Activated CD4-positive, alpha-beta memory T cell treated with anti-CD3 and anti-CD28 coated beads, Interleukin-2, amount 10 ng/mL, durations not matched to agents 7 days and 5 days (primary cell): ENCODE measurements at regions not wholly inside any gene's neighbourhood (a gene's known extent, or its start where the extent isn't known, plus 50 kb on each side); places are given as distances from the start of the nearest gene placed in this dataset.

ENCODE experiments used
- CTCF ChIA-PET: fragments of 350-600 bp; sonication (Branson Sonifier 250); formaldehyde crosslinking; loops from one replicate; lab custom pipeline; 2021; ENCODE audit warnings: antibody characterized with exemption, inconsistent platforms; lab: Charles Lee
- POLR2A ChIA-PET: fragments of 350-600 bp; sonication (Branson Sonifier 250); formaldehyde crosslinking; loops from one replicate; lab custom pipeline; 2021; ENCODE audit warnings: antibody characterized with exemption; lab: Charles Lee
- DNase-seq: peaks from one replicate; pipeline ENCODE4 v3.0.0-alpha.2; 2020
- H3K27ac Mint-ChIP-seq: one replicate; pipeline ENCODE4 v1.8.0; 2021; ENCODE audit warnings: mild to moderate bottlenecking, mixed read lengths
- H3K27me3 Mint-ChIP-seq: one replicate; pipeline ENCODE4 v1.8.0; 2021; ENCODE audit warnings: mixed read lengths
- H3K36me3 Mint-ChIP-seq: one replicate; pipeline ENCODE4 v1.8.0; 2021; ENCODE audit warnings: low read depth, mixed read lengths
- H3K4me1 Mint-ChIP-seq: one replicate; pipeline ENCODE4 v1.8.0; 2021; ENCODE audit warnings: mixed read lengths
- H3K4me3 Mint-ChIP-seq: one replicate; pipeline ENCODE4 v1.8.0; 2021; ENCODE audit warnings: mild to moderate bottlenecking, mixed read lengths
- H3K9me3 Mint-ChIP-seq: one replicate; pipeline ENCODE4 v1.8.0; 2021; ENCODE audit warnings: mixed read lengths

DNA sequence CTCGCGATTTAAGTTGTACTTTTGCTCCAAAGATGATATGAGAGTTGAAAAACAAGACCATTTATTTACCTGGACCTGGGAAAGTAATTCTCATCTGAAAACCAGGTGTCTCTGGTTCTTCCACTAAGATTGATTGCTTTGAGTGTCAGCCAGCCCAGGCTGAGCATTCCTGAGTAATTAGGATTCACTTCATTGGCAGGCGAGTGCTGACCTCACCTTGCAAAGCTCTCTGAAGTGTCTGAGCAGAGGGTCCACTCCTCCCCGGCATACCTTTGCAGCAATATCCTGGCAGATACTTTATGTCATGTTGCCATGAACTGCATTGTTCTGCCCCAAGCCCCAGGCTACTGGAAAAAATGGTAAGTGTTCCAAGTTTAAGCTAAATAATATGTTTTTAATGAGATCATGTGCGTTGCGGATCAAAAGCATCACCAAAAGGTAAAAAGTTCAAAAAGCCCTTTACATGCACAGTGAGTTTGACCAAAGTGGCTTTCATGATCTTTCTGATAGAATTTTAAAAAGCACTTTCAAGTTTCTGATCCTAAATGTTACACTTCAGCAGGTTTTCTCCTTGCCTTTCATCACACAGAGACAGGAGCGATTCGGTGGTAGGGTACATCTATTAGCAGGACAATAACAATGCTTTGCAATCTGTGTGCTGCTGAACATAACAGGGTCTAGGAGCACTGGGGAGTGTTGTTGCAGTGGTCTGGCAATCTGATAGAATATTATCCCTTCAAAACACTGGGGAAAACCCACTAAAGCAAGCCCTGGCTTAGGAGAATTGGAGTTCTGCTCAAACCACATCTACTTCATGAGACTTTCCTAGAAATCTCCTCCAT lies 127.8 kb upstream of the EEF1E1 start:
- Mint-ChIP-seq H3K9me3 (no peaks in the 10 kb centered on the region), H3K36me3 (no peaks in the 10 kb centered on the region), H3K27me3 (no peaks in the 10 kb centered on the region), H3K4me1 (no peaks in the 10 kb centered on the region), H3K4me3 (no peak overlapping the region), H3K27ac (no peak overlapping the region)
- ChIA-PET CTCF (no interaction called here), POLR2A (no interaction called here)
- no peak for DNase-seq

DNA sequence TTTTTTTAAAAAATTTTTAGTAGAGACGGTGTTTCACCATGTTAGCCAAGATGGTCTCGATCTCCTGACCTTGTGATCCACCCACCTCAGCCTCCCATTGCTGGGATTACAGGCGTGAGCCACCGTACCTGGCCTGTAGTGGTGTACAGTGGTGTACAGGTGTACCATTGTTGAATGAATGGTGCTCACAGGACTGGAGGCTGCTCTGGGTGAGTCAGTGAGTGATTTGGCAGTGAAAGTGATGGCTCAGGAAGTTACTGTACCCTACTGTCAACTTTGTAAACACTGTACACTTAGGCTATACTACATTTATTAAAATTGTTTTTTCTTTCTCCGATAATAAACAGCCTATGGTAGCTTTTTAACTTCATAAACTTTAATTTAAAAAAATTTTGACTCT lies 122.8 kb upstream of the EEF1E1 start:
- no peak for DNase-seq
- Mint-ChIP-seq H3K9me3 (no peaks in the 10 kb centered on the region), H3K27me3 (no peaks in the 10 kb centered on the region), H3K4me1 (no peaks in the 10 kb centered on the region), H3K36me3 (no peaks in the 10 kb centered on the region), H3K4me3 (no peak overlapping the region), H3K27ac (no peak overlapping the region)
- CTCF ChIA-PET = no interaction called here
- POLR2A ChIA-PET = no interaction called here

DNA sequence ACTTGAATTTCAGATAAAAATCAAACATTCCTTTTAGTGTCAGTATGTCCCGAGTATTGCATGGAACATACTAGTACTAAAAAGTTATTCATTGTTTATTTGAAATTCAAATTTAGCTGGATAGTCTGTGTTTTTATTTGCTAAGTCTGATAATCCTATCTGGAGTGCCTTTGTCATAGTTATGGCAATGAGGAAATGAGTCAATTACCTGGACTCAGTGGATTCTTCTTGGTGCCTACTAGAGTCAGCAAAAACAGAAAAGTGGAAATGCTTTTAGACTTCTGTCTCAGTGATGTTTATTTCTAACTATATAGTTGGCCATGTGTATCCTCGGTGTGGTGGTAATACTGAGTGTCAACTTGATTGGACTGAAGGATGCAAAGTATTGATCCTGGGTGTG lies 121.3 kb upstream of the EEF1E1 start:
- ChIA-PET CTCF (no interaction called here), POLR2A (no interaction called here)
- no peaks in the 10 kb centered on the region for H3K9me3 Mint-ChIP-seq
- no peaks in the 10 kb centered on the region for H3K4me1 Mint-ChIP-seq
- no peaks in the 10 kb centered on the region for H3K27me3 Mint-ChIP-seq
- no peak for DNase-seq
- no peak overlapping the region for H3K27ac Mint-ChIP-seq
- no peak overlapping the region for H3K4me3 Mint-ChIP-seq
- no peaks in the 10 kb centered on the region for H3K36me3 Mint-ChIP-seq

DNA sequence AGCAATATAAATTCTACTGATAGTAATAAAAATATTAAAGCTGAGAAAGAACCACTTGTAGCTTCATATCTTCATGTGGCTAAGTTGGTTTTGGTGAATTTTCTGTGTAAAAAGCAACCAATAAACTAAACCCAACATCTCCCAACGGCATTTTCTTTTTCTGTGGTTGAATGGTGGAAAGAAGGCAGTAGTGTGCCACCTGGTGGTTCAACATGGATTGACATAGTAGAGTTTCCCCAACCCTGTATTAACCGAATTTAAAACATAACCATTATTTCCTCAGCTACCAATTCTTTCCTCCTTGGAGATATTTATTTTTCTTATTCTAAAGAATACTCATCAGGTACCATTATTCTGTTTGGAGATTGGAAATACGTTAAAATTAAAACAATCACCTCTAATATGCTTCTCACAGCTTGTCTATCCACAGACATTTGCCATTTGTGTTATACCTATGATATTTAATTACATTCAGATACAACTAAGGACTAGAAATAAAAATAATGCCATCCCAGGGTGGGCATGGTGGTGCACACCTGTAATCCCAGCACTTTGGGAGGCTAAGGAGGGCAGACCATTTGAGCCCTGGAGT lies 117.1 kb upstream of the EEF1E1 start:
- ChIA-PET CTCF (interaction anchor here (0.6 to 5.5 kb wide), 19 partner anchors 9 to 711 kb away, joined by 3 to 82 read pairs (median 4); partner anchors contain the start of genes BMP6 and EEF1E1), POLR2A (no interaction called here)
- DNase-seq = peak; percentile 28
- H3K4me3 Mint-ChIP-seq = no peak overlapping the region
- H3K4me1 Mint-ChIP-seq = no peaks in the 10 kb centered on the region
- no peaks in the 10 kb centered on the region for H3K36me3 Mint-ChIP-seq
- H3K9me3 Mint-ChIP-seq = no peaks in the 10 kb centered on the region
- no peak overlapping the region for H3K27ac Mint-ChIP-seq
- no peaks in the 10 kb centered on the region for H3K27me3 Mint-ChIP-seq

DNA sequence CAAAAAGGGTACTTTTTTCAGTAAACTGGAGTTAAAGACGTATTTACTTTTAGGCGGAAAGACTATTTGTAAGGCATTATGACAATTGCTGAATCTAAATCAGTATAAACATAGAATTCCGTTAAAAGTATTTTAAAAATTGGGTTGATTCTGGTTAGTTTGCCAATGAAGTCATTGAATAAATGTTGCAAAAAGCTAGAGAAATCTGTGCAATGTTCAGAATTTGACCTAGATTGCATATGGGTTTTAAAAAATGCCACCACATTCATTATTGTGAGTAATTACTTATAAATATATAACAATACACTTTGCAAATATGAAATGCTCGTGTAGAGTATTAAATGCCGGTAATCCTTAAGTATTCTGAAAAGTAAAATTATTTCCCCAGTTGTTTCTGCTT lies 116.5 kb upstream of the EEF1E1 start:
- ChIA-PET POLR2A (no interaction called here), CTCF (interaction anchor here (0.6 to 5.5 kb wide), 18 partner anchors 9 to 711 kb away, joined by 3 to 82 read pairs (median 4); partner anchors contain the start of genes BMP6 and EEF1E1)
- no peak overlapping the region for H3K27ac Mint-ChIP-seq
- no peaks in the 10 kb centered on the region for H3K27me3 Mint-ChIP-seq
- H3K9me3 Mint-ChIP-seq = no peaks in the 10 kb centered on the region
- H3K4me3 Mint-ChIP-seq = no peak overlapping the region
- no peaks in the 10 kb centered on the region for H3K4me1 Mint-ChIP-seq
- DNase-seq = no peak
- no peaks in the 10 kb centered on the region for H3K36me3 Mint-ChIP-seq

DNA sequence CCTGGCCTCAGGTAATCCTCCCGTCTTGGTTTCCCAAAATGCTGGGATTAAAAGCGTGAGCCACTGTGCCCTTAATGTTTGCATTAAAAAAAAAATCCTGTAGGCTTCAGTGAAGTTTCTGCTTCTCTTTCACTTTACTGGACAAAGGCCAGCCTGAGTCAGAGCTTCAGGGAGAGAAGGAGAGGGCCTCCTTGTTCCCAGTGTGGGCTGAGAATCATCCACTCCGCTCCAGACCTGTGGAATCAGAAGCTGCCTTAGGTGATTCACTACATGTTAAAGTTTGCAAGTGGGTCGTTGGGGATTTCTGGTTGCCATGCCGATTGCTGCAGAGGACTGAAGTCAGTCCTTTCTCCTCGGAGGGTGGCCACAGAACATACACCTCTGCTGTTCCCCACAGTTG lies 113.3 kb upstream of the EEF1E1 start:
- no peaks in the 10 kb centered on the region for H3K27me3 Mint-ChIP-seq
- ChIA-PET CTCF (no interaction called here), POLR2A (no interaction called here)
- no peak for DNase-seq
- H3K36me3 Mint-ChIP-seq = no peaks in the 10 kb centered on the region
- H3K4me1 Mint-ChIP-seq = no peaks in the 10 kb centered on the region
- no peak overlapping the region for H3K27ac Mint-ChIP-seq
- no peak overlapping the region for H3K4me3 Mint-ChIP-seq
- H3K9me3 Mint-ChIP-seq = no peaks in the 10 kb centered on the region

DNA sequence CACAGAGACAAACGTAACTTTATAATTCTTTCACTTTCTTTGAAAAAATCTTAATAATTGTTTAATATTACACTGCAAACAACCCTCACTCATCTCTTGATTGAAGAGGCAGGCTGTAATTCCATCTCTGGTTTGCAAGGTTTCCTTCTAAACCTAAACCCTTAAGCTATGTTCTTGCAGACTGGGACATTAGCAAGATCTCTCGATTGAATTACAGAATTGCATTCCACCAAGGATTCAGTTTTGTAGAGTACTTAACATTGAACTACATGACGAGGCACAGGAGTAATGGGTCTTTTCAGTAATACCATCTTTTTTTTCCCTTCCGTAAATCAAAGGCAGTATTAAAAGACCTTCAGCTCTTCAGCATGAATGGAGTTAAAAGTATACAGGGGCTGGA lies 111.6 kb upstream of the EEF1E1 start:
- H3K27ac Mint-ChIP-seq = no peak overlapping the region
- H3K27me3 Mint-ChIP-seq = no peaks in the 10 kb centered on the region
- no peaks in the 10 kb centered on the region for H3K9me3 Mint-ChIP-seq
- no peaks in the 10 kb centered on the region for H3K36me3 Mint-ChIP-seq
- ChIA-PET CTCF (no interaction called here), POLR2A (no interaction called here)
- no peak for DNase-seq
- no peak overlapping the region for H3K4me3 Mint-ChIP-seq
- no peaks in the 10 kb centered on the region for H3K4me1 Mint-ChIP-seq

DNA sequence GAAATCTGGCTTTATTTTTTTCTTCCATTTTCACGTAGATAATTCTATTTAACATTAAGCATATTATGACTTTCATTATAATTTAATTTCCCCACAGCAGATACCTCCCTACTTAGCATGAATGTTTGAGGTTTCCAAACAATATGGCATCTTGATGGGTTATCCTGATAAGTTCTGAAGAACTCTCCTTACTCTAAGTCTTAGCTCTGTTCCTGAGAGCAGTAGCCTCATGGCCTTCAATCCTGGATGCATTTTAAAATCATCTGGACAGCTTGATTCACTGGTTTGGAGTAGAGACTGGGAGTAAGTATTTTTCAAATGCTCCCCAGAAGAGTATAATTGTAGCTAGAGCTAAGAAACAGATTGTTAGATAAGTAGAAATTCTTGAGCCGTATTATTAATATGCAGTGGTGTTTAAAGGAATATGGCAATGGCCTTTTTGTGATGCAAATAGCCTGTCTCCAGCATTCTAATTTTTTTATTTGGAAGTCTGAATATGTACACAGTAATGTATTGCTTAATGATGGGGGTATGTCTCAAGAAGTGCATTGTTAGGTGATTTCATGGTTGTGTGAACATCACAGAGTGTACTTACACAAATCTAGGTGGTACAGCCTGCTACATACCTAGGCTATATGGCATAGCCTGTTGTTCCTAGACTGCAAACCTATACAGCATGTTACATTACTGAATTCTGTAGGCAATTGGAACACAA lies 110.5 kb upstream of the EEF1E1 start:
- Mint-ChIP-seq H3K9me3 (no peaks in the 10 kb centered on the region), H3K27ac (no peak overlapping the region), H3K27me3 (peaks cover 1% of the 10 kb centered on the region), H3K4me1 (no peaks in the 10 kb centered on the region), H3K4me3 (no peak overlapping the region), H3K36me3 (no peaks in the 10 kb centered on the region)
- no peak for DNase-seq
- ChIA-PET POLR2A (no interaction called here), CTCF (no interaction called here)

DNA sequence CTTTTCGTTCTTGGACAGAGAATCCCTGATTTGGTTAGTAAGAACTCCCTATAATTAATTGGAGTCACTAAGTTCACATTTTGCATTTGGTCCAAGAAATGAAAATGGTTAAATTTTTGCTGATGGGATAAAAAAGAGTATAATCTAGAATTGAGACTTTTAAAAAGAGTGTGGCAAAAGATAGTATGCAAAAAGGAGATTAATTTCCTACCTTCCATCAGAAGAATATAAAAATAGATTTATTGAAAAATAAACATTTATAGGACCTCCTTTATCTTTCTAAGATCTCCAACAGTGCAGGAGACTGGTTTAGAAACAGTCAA lies 105.5 kb upstream of the EEF1E1 start:
- no peaks in the 10 kb centered on the region for H3K9me3 Mint-ChIP-seq
- no peak overlapping the region for H3K4me3 Mint-ChIP-seq
- H3K27me3 Mint-ChIP-seq = peaks cover 4% of the 10 kb centered on the region
- no peaks in the 10 kb centered on the region for H3K4me1 Mint-ChIP-seq
- H3K36me3 Mint-ChIP-seq = no peaks in the 10 kb centered on the region
- ChIA-PET POLR2A (no interaction called here), CTCF (no interaction called here)
- H3K27ac Mint-ChIP-seq = no peak overlapping the region
- DNase-seq = no peak

DNA sequence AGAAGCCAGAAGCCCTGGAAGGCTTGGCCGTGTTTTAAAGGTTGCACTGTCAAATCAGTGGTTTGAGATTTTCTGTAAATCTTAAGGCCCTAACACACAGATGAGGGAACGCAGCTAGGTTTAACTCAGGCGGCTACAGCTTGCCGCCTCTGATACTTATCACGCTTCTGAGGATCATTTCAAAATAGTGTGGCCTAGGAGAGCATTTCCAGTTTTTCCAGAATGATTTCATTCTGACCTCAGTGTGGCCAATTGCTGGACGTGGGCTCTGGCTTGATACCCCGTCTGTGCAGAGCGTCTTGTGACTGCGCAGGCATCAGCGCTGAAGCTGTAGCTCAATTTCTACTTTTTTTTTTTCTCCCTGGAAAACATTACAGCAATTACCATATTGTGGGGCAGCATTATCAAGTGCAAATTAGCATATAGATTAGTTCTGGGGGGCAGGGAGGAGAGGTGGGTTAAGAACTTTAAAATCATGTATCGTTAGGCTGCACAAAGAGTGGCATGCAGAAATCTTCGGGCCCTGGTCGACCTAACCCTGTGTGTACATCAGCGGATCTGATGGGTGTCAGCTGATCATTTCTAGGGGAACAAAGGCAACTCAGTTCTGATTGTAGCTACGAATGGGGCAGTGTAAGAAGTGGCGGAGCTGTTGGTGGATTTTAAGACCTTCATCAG lies 105.0 kb upstream of the EEF1E1 start:
- no peaks in the 10 kb centered on the region for H3K36me3 Mint-ChIP-seq
- DNase-seq = no peak
- no peak overlapping the region for H3K4me3 Mint-ChIP-seq
- POLR2A ChIA-PET = no interaction called here
- no peak overlapping the region for H3K27ac Mint-ChIP-seq
- peaks cover 4% of the 10 kb centered on the region for H3K27me3 Mint-ChIP-seq
- H3K9me3 Mint-ChIP-seq = no peaks in the 10 kb centered on the region
- H3K4me1 Mint-ChIP-seq = no peaks in the 10 kb centered on the region
- CTCF ChIA-PET = interaction anchor here (1.3 kb wide), 1 partner anchor 12 kb away, joined by 3 read pairs; no protein-coding TSS in a partner anchor

DNA sequence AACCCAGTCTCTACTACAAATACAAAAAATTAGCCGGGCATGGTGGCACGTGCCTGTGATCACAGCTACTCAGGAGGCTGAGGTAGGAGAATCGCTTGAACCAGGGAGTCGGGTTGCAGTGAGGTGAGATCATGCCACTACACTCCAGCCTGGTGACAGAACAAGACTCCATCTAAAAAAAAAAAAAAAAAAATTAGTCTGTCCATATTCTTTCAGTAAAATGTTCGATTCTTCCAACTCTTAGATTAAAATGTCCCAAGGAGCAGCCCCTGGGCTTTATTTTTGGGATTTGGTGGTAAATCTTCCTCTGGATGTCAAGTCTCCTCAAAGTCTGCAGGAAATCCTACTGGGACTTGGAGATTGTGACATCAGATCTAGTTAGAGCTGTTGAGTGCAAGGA lies 101.0 kb upstream of the EEF1E1 start:
- ChIA-PET POLR2A (interaction anchor here (0.7 kb wide), 1 partner anchor 354 kb away, joined by 3 read pairs; no protein-coding TSS in a partner anchor), CTCF (interaction anchor here (0.5 to 1.7 kb wide), 2 partner anchors 15 to 35 kb away, joined by 3 to 15 read pairs; no protein-coding TSS in a partner anchor)
- no peak for DNase-seq
- Mint-ChIP-seq H3K4me3 (no peak overlapping the region), H3K27ac (no peak overlapping the region), H3K27me3 (peaks cover 4% of the 10 kb centered on the region), H3K4me1 (no peaks in the 10 kb centered on the region), H3K9me3 (no peaks in the 10 kb centered on the region), H3K36me3 (no peaks in the 10 kb centered on the region)

DNA sequence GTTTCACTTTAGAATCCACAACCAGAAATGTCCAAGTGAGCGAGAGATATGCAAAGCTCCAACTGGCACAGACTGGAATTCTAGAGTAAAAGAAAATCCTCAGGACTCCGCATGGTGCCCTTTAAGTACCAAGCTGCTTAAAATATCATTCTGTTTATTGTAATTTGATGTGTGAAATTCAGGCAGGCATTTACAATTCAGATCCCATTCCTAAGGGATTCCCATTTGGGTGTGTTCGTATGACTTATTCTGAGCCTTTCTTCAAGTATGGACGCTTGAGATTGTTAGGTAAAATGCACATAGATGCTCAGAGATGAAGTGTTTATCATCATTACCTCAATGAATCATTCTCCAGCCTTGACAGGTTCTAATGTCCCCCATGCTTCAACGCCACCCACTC lies 99.3 kb upstream of the EEF1E1 start:
- Mint-ChIP-seq H3K4me1 (no peaks in the 10 kb centered on the region), H3K36me3 (no peaks in the 10 kb centered on the region), H3K27me3 (peaks cover 5% of the 10 kb centered on the region), H3K4me3 (no peak overlapping the region), H3K27ac (no peak overlapping the region), H3K9me3 (no peaks in the 10 kb centered on the region)
- CTCF ChIA-PET = interaction anchor here (1.4 to 1.7 kb wide), 2 partner anchors 8 to 17 kb away, joined by 3 to 15 read pairs; no protein-coding TSS in a partner anchor
- POLR2A ChIA-PET = no interaction called here
- no peak for DNase-seq

DNA sequence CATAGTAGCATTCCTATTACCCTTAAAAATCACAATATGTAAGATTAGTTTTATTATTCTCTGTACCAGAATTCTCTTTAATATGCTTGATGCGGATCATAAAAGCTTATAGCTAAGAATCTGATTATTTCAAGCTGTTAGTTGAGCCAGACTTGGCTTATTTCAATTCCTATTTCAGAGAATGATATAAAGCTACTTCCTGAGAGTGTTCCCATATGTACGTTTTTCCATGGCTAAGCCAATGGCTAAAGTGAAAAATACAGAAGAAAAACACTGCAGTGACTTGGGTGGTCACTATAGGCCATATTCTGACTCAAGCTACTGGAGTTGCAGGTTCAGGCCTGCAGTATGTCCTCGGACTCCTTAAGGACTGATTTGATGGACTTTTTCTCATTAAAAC lies 97.9 kb upstream of the EEF1E1 start:
- H3K4me1 Mint-ChIP-seq = no peaks in the 10 kb centered on the region
- no peak overlapping the region for H3K4me3 Mint-ChIP-seq
- H3K9me3 Mint-ChIP-seq = no peaks in the 10 kb centered on the region
- H3K27ac Mint-ChIP-seq = no peak overlapping the region
- peaks cover 5% of the 10 kb centered on the region for H3K27me3 Mint-ChIP-seq
- ChIA-PET CTCF (no interaction called here), POLR2A (no interaction called here)
- no peaks in the 10 kb centered on the region for H3K36me3 Mint-ChIP-seq
- DNase-seq = no peak
